ENCODE measurements at regions not wholly inside any gene's neighbourhood (a gene's known extent, or its start where the extent isn't known, plus 50 kb on each side); places are given as distances from the start of the nearest gene placed in this dataset.

DNA sequence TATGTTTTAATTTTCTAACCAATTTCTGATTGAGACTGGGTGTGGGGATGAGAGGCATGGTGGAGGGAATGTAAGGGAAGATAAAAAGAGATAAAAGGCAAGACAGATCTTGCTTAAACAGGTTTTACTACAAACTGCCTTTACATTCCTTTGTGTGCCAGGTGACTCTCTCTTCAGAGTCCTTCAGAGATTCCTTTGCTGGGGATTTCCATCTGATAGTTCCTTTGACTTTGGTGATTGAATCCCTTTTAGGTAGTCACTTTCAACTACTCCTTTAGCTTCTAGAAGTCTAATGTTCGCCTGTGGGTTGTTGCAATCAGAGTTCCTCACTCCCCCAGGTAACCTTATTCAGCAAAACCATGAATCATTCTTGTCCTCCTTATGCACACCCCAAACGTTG lies 283.3 kb upstream of the MANEA start:
- 66% methylated on average over 2 of the region's 2 CpGs; no CpG with 5 or more reads in 1 of the 2 experiments for WGBS, 2 experiments (ENCODE audit: insufficient coverage in 1 of 2, insufficient read length in 1 of 2)
- H3K9me3 Mint-ChIP-seq, result no peaks in the 10 kb centered on the region
- TF ChIP-seq, protein P1, sequence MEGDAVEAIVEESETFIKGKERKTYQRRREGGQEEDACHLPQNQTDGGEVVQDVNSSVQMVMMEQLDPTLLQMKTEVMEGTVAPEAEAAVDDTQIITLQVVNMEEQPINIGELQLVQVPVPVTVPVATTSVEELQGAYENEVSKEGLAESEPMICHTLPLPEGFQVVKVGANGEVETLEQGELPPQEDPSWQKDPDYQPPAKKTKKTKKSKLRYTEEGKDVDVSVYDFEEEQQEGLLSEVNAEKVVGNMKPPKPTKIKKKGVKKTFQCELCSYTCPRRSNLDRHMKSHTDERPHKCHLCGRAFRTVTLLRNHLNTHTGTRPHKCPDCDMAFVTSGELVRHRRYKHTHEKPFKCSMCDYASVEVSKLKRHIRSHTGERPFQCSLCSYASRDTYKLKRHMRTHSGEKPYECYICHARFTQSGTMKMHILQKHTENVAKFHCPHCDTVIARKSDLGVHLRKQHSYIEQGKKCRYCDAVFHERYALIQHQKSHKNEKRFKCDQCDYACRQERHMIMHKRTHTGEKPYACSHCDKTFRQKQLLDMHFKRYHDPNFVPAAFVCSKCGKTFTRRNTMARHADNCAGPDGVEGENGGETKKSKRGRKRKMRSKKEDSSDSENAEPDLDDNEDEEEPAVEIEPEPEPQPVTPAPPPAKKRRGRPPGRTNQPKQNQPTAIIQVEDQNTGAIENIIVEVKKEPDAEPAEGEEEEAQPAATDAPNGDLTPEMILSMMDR (conservative IDR thresholded peaks at IDR 0.05), result no peak
- no peak for DNase-seq
- peak overlapping the region; percentile 55 for H3K4me3 ChIP-seq (ENCODE audit: low read length)
- H3K27ac Mint-ChIP-seq, result peak overlapping the region; percentile 78
- no peak overlapping the region for H3K4me3 Mint-ChIP-seq
- H3K9me3 ChIP-seq (ENCODE audit: control insufficient read depth, low read length), result no peaks in the 10 kb centered on the region
- H3K27me3 ChIP-seq (ENCODE audit: control insufficient read depth, insufficient read depth, low read length, poor library complexity, severe bottlenecking), result no peaks in the 10 kb centered on the region
- H3K4me1 ChIP-seq (ENCODE audit: control insufficient read depth, insufficient read depth, low read length), result peaks cover 7% of the 10 kb centered on the region
- no peaks in the 10 kb centered on the region for H3K36me3 Mint-ChIP-seq (ENCODE audit: low read depth)
- peak overlapping the region; percentile 24 for H3K9ac ChIP-seq (ENCODE audit: extremely low read depth, low read length, poor library complexity, severe bottlenecking)
- peak overlapping the region; percentile 30 for H3K27ac ChIP-seq (ENCODE audit: low read depth, low read length)
- no peaks in the 10 kb centered on the region for H3K36me3 ChIP-seq (ENCODE audit: control insufficient read depth, insufficient read depth, low read length)
- H3K27me3 Mint-ChIP-seq (ENCODE audit: insufficient read depth), result no peaks in the 10 kb centered on the region
- peaks cover 12% of the 10 kb centered on the region for H3K4me1 Mint-ChIP-seq

DNA sequence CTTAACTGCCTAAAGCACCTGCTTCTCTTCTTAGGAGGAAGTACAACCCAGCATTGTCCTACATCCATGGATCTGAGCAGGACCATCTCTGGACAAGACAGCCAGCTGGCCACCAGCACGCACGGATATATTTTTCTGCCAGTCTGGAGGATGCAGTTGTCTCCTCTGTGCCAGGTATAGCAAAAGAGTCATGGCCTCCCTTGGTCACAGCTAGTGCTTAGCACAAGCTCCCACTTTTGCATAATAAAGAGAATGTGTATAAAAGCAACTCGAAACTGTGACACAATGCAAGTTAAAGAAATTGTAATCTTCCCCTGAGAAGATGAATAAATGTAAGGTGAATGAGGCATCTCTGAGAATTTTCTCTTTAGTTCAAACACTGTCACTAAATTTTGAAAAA lies 267.8 kb upstream of the MANEA start:
- H3K9me3 ChIP-seq (ENCODE audit: control insufficient read depth, low read length), result no peaks in the 10 kb centered on the region
- no peak overlapping the region for H3K4me3 Mint-ChIP-seq
- H3K4me1 Mint-ChIP-seq, result no peaks in the 10 kb centered on the region
- TF ChIP-seq, protein P1 (conservative IDR thresholded peaks at IDR 0.05), result no peak
- H3K27ac ChIP-seq (ENCODE audit: low read depth, low read length), result no peak overlapping the region
- no peaks in the 10 kb centered on the region for H3K27me3 ChIP-seq (ENCODE audit: control insufficient read depth, insufficient read depth, low read length, poor library complexity, severe bottlenecking)
- H3K9ac ChIP-seq (ENCODE audit: extremely low read depth, low read length, poor library complexity, severe bottlenecking), result no peak overlapping the region
- H3K4me3 ChIP-seq (ENCODE audit: low read length), result no peak overlapping the region
- no peaks in the 10 kb centered on the region for H3K4me1 ChIP-seq (ENCODE audit: control insufficient read depth, insufficient read depth, low read length)
- peaks cover 1% of the 10 kb centered on the region for H3K36me3 Mint-ChIP-seq (ENCODE audit: low read depth)
- peak; percentile 36 for DNase-seq
- no peaks in the 10 kb centered on the region for H3K9me3 Mint-ChIP-seq
- 89 to 92% methylated on average over 3 of the region's 3 CpGs for WGBS, 2 experiments (ENCODE audit: insufficient coverage in 1 of 2, insufficient read length in 1 of 2)
- no peaks in the 10 kb centered on the region for H3K27me3 Mint-ChIP-seq (ENCODE audit: insufficient read depth)
- H3K36me3 ChIP-seq (ENCODE audit: control insufficient read depth, insufficient read depth, low read length), result no peaks in the 10 kb centered on the region
- no peak overlapping the region for H3K27ac Mint-ChIP-seq

DNA sequence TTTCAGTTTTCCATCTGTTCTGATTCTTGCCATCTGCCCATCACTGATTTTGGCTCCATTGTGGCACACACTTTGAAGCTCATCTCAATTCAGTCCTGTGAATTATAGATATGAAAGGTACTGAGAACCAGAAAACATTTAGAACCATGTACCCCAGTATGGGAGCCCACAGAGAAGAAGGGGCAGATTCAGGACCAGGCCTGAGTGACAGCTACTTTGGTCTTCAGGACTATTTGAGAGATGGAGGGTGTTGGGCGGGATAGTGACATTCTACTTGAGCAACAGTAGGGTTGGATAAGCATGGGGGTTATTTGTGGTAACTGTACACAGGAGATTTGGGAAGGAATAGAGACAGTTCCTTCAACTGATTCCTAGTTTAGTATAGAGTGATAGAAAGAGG lies 259.2 kb upstream of the MANEA start:
- Histone ChIP-seq H3K9ac (ENCODE audit: extremely low read depth, low read length, poor library complexity, severe bottlenecking) (no peak overlapping the region), H3K27me3 (ENCODE audit: control insufficient read depth, insufficient read depth, low read length, poor library complexity, severe bottlenecking) (no peaks in the 10 kb centered on the region), H3K9me3 (ENCODE audit: control insufficient read depth, low read length) (no peaks in the 10 kb centered on the region), H3K27ac (ENCODE audit: low read depth, low read length) (no peak overlapping the region), H3K4me3 (ENCODE audit: low read length) (no peak overlapping the region), H3K36me3 (ENCODE audit: control insufficient read depth, insufficient read depth, low read length) (no peaks in the 10 kb centered on the region), H3K4me1 (ENCODE audit: control insufficient read depth, insufficient read depth, low read length) (no peaks in the 10 kb centered on the region)
- Mint-ChIP-seq H3K27ac (no peak overlapping the region), H3K4me1 (no peaks in the 10 kb centered on the region), H3K36me3 (ENCODE audit: low read depth) (peaks cover 8% of the 10 kb centered on the region), H3K9me3 (peaks cover under 1% of the 10 kb centered on the region), H3K4me3 (no peak overlapping the region), H3K27me3 (ENCODE audit: insufficient read depth) (peaks cover 2% of the 10 kb centered on the region)
- DNase-seq, result no peak
- 97 to 100% methylated on average over 1 of the region's 1 CpG for WGBS, 2 experiments (ENCODE audit: insufficient coverage in 1 of 2, insufficient read length in 1 of 2)
- TF ChIP-seq, protein P1 (conservative IDR thresholded peaks at IDR 0.05), result no peak
